GM18498 (cell line): ENCODE measurements at regions not wholly inside any gene's neighbourhood (a gene's known extent, or its start where the extent isn't known, plus 50 kb on each side); places are given as distances from the start of the nearest gene placed in this dataset.

Experiments
- ATAC-seq: cut with Tn5 transposase; IDR thresholded peaks from one replicate; pipeline ENCODE4 v1.9.1; 2021; ENCODE audit warnings: mild to moderate bottlenecking, moderate library complexity; ENCODE audit not compliant: unreplicated experiment

- ATAC-seq = no peak
These were observed 56.8 kb downstream of the IZUMO3 start for GRCh38 chr9:24488896-24489295.

- no peak for ATAC-seq
These were observed 57.8 kb downstream of the IZUMO3 start for GRCh38 chr9:24487946-24488345.

- ATAC-seq = no peak
These were observed 58.3 kb downstream of the IZUMO3 start for GRCh38 chr9:24487250-24487861.

GRCh38 chr9:24479361-24480059 is 66.2 kb downstream of the IZUMO3 start:
- no peak for ATAC-seq

GRCh38 chr9:24464319-24464951 is 81.3 kb downstream of the IZUMO3 start:
- ATAC-seq = no peak

GRCh38 chr9:24462951-24463350 is 82.7 kb downstream of the IZUMO3 start:
- ATAC-seq = no peak

- no peak for ATAC-seq
These were observed 84.9 kb downstream of the IZUMO3 start for GRCh38 chr9:24460781-24461180.

- no peak for ATAC-seq
These were observed 85.7 kb downstream of the IZUMO3 start for GRCh38 chr9:24459953-24460352.

GRCh38 chr9:24451346-24451745 is 94.4 kb downstream of the IZUMO3 start:
- no peak for ATAC-seq

- ATAC-seq = no peak
These were observed 95.7 kb downstream of the IZUMO3 start for GRCh38 chr9:24449976-24450375.

GRCh38 chr9:24439456-24439855 is 106.2 kb downstream of the IZUMO3 start:
- ATAC-seq = no peak

GRCh38 chr9:24438876-24439275 is 106.8 kb downstream of the IZUMO3 start:
- ATAC-seq = no peak

GRCh38 chr9:24436761-24437160 is 108.9 kb downstream of the IZUMO3 start:
- no peak for ATAC-seq

GRCh38 chr9:24434183-24434582 is 111.5 kb downstream of the IZUMO3 start:
- ATAC-seq = no peak

- no peak for ATAC-seq
These were observed 129.6 kb downstream of the IZUMO3 start for GRCh38 chr9:24416136-24416535.

- ATAC-seq = no peak
These were observed 132.0 kb downstream of the IZUMO3 start for GRCh38 chr9:24413651-24414050.

- no peak for ATAC-seq
These were observed 147.2 kb downstream of the IZUMO3 start for GRCh38 chr9:24398466-24398865.

GRCh38 chr9:24391095-24391494 is 154.6 kb downstream of the IZUMO3 start:
- ATAC-seq = no peak

- no peak for ATAC-seq
These were observed 160.6 kb downstream of the IZUMO3 start for GRCh38 chr9:24385077-24385476.

- ATAC-seq = no peak
These were observed 163.1 kb downstream of the IZUMO3 start for GRCh38 chr9:24382566-24382965.

GRCh38 chr9:24381205-24381604 is 164.5 kb downstream of the IZUMO3 start:
- no peak for ATAC-seq

GRCh38 chr9:24359046-24359445 is 186.7 kb downstream of the IZUMO3 start:
- no peak for ATAC-seq
